DMS79 treated with DMSO at 0.1 percent for 48 hours (cell line): ENCODE measurements at regions not wholly inside any gene's neighbourhood (a gene's known extent, or its start where the extent isn't known, plus 50 kb on each side); places are given as distances from the start of the nearest gene placed in this dataset.
"Not testable (repeated sequence)": the region's sequence is repeated elsewhere in the genome, so short reads cannot be mapped to it uniquely, and the experiment has no call there.

ENCODE experiments used
- DNase-seq: peaks from one replicate; lab custom pipeline; 2025; lab: John Stamatoyannopoulos, UW

DNA sequence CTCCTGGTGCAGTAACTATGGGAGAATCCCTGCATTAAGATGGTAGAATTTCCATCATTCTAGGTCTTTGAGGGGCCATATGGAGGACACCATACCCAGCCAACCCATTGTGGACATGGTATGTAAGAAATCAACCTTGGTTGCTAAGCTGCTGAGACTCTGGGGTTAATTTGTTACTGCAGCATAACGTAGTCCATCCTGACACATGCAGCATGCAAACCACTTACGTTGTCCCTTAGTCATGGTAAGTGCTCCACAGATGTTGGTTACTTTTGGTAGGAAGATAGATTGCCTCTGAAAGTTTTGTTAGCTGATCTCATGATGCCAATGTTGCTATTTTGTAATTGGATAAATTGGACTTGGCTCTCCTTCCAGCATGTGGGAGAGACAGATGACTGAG, 53.8 kb upstream of the EEF2KMT start:
- not testable (repeated sequence) for DNase-seq
